ENCODE measurements at regions not wholly inside any gene's neighbourhood (a gene's known extent, or its start where the extent isn't known, plus 50 kb on each side); places are given as distances from the start of the nearest gene placed in this dataset.

- H3K9ac ChIP-seq (ENCODE audit: low read depth in 1 of 2, low read length in 2 of 2) = no peak overlapping the region
- TF ChIP-seq JUND (IDR thresholded peaks at IDR 0.05) (no peak), YY1 (IDR thresholded peaks at IDR 0.05) (no peak), NR2F2 (IDR thresholded peaks at IDR 0.05) (no peak), FOXA2 (IDR thresholded peaks at IDR 0.05) (no peak), TAF1 (conservative IDR thresholded peaks at IDR 0.05) (no peak), HNF4G (IDR thresholded peaks at IDR 0.05) (no peak)
- TF ChIP-seq, protein P1, sequence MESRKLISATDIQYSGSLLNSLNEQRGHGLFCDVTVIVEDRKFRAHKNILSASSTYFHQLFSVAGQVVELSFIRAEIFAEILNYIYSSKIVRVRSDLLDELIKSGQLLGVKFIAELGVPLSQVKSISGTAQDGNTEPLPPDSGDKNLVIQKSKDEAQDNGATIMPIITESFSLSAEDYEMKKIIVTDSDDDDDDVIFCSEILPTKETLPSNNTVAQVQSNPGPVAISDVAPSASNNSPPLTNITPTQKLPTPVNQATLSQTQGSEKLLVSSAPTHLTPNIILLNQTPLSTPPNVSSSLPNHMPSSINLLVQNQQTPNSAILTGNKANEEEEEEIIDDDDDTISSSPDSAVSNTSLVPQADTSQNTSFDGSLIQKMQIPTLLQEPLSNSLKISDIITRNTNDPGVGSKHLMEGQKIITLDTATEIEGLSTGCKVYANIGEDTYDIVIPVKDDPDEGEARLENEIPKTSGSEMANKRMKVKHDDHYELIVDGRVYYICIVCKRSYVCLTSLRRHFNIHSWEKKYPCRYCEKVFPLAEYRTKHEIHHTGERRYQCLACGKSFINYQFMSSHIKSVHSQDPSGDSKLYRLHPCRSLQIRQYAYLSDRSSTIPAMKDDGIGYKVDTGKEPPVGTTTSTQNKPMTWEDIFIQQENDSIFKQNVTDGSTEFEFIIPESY (IDR thresholded peaks at IDR 0.05) = no peak
- no peak for DNase-seq (ENCODE audit: low spot score)
- no peaks in the 10 kb centered on the region for H3K4me1 ChIP-seq (ENCODE audit: control insufficient read depth in 4 of 4, insufficient read depth in 4 of 4, low read length in 3 of 4)
- H3K27me3 ChIP-seq (ENCODE audit: control insufficient read depth in 4 of 4, insufficient read depth in 4 of 4, low read length in 3 of 4) = no peaks in the 10 kb centered on the region
- no peaks in the 10 kb centered on the region for H3K9me3 ChIP-seq (ENCODE audit: control insufficient read depth in 4 of 4, low read length in 3 of 4)
- no peak overlapping the region for H3K27ac ChIP-seq (ENCODE audit: low read depth in 1 of 2, low read length in 2 of 2)
- WGBS = 76% methylated on average over 4 of the region's 4 CpGs
- no peak overlapping the region for H3K4me3 ChIP-seq (ENCODE audit: low read depth in 1 of 3, low read length in 3 of 3)
- H3K36me3 ChIP-seq (ENCODE audit: control insufficient read depth in 4 of 4, insufficient read depth in 3 of 4, low read depth in 1 of 4, low read length in 3 of 4) = no peaks in the 10 kb centered on the region
These were observed 810.6 kb upstream of the ADGRL4 start for GRCh38 chr1:79817031-79817560.

DNA sequence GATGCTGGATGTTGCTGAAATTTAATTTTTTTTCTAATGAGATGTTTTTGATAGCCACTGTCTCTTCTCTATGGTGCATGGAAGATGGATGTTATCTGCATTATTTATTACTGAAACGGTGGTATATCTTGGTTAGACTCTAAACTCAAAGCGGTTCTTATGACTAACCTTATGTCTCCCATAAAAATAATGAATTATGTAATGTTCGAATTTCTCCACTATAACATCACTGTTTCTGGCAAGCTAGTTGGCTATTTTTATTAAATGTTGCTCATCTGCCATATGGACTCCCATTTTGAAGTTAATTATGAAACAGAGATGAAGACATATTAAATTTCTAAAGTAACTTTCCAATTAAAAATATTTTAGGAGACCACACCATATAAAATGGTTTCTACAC is 808.6 kb upstream of the ADGRL4 start:
- TF ChIP-seq SP1 (IDR thresholded peaks at IDR 0.05) (no peak), HNF4A (conservative IDR thresholded peaks at IDR 0.05) (no peak)
- Histone ChIP-seq H3K36me3 (ENCODE audit: control insufficient read depth in 4 of 4, insufficient read depth in 3 of 4, low read depth in 1 of 4, low read length in 3 of 4) (no peaks in the 10 kb centered on the region), H3K9ac (ENCODE audit: low read depth in 1 of 2, low read length in 2 of 2) (no peak overlapping the region), H3K4me1 (ENCODE audit: control insufficient read depth in 4 of 4, insufficient read depth in 4 of 4, low read length in 3 of 4) (no peaks in the 10 kb centered on the region), H3K27me3 (ENCODE audit: control insufficient read depth in 4 of 4, insufficient read depth in 4 of 4, low read length in 3 of 4) (no peaks in the 10 kb centered on the region), H3K27ac (ENCODE audit: low read depth in 1 of 2, low read length in 2 of 2) (no peak overlapping the region), H3K4me3 (ENCODE audit: low read depth in 1 of 3, low read length in 3 of 3) (no peak overlapping the region), H3K9me3 (ENCODE audit: control insufficient read depth in 4 of 4, low read length in 3 of 4) (no peaks in the 10 kb centered on the region)
- DNase-seq (ENCODE audit: low spot score) = no peak
- 79% methylated on average over 3 of the region's 3 CpGs for WGBS

GRCh38 chr1:79811173-79811572 is 804.6 kb upstream of the ADGRL4 start:
- H3K9me3 ChIP-seq (ENCODE audit: control insufficient read depth in 4 of 4, low read length in 3 of 4) = peaks cover 0 to 4% (median 0%) of the 10 kb centered on the region in 4 donors
- 74% methylated on average over 3 of the region's 3 CpGs for WGBS
- DNase-seq (ENCODE audit: low spot score) = no peak
- H3K27ac ChIP-seq (ENCODE audit: low read depth in 1 of 2, low read length in 2 of 2) = no peak overlapping the region
- no peaks in the 10 kb centered on the region for H3K27me3 ChIP-seq (ENCODE audit: control insufficient read depth in 4 of 4, insufficient read depth in 4 of 4, low read length in 3 of 4)
- H3K9ac ChIP-seq (ENCODE audit: low read depth in 1 of 2, low read length in 2 of 2) = no peak overlapping the region
- H3K36me3 ChIP-seq (ENCODE audit: control insufficient read depth in 4 of 4, insufficient read depth in 3 of 4, low read depth in 1 of 4, low read length in 3 of 4) = no peaks in the 10 kb centered on the region
- TF ChIP-seq CTCF (IDR thresholded peaks at IDR 0.05; ENCODE audit: low read depth, low read length, missing input control) (no peak), JUND (IDR thresholded peaks at IDR 0.05) (no peak), ATF3 (IDR thresholded peaks at IDR 0.05) (no peak), EGR1 (IDR thresholded peaks at IDR 0.05; ENCODE audit: low read depth in 2 of 2) (no peak), YY1 (IDR thresholded peaks at IDR 0.05) (no peak), RXRA (IDR thresholded peaks at IDR 0.05) (no peak), FOXA2 (IDR thresholded peaks at IDR 0.05) (no peak), TAF1 (conservative IDR thresholded peaks at IDR 0.05) (no peak), RAD21 (IDR thresholded peaks at IDR 0.05) (no peak), SP1 (IDR thresholded peaks at IDR 0.05) (no peak), FOXA1 (IDR thresholded peaks at IDR 0.05) (no peak), HNF4G (IDR thresholded peaks at IDR 0.05) (no peak), HNF4A (conservative IDR thresholded peaks at IDR 0.05) (no peak), NR2F2 (IDR thresholded peaks at IDR 0.05) (no peak), GABPA (IDR thresholded peaks at IDR 0.05 in 1 of 2, conservative IDR thresholded peaks at IDR 0.05 in 1 of 2) (no peak)
- TF ChIP-seq, protein P1 (IDR thresholded peaks at IDR 0.05) = no peak
- TF ChIP-seq, protein P2, sequence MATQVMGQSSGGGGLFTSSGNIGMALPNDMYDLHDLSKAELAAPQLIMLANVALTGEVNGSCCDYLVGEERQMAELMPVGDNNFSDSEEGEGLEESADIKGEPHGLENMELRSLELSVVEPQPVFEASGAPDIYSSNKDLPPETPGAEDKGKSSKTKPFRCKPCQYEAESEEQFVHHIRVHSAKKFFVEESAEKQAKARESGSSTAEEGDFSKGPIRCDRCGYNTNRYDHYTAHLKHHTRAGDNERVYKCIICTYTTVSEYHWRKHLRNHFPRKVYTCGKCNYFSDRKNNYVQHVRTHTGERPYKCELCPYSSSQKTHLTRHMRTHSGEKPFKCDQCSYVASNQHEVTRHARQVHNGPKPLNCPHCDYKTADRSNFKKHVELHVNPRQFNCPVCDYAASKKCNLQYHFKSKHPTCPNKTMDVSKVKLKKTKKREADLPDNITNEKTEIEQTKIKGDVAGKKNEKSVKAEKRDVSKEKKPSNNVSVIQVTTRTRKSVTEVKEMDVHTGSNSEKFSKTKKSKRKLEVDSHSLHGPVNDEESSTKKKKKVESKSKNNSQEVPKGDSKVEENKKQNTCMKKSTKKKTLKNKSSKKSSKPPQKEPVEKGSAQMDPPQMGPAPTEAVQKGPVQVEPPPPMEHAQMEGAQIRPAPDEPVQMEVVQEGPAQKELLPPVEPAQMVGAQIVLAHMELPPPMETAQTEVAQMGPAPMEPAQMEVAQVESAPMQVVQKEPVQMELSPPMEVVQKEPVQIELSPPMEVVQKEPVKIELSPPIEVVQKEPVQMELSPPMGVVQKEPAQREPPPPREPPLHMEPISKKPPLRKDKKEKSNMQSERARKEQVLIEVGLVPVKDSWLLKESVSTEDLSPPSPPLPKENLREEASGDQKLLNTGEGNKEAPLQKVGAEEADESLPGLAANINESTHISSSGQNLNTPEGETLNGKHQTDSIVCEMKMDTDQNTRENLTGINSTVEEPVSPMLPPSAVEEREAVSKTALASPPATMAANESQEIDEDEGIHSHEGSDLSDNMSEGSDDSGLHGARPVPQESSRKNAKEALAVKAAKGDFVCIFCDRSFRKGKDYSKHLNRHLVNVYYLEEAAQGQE (IDR thresholded peaks at IDR 0.05) = no peak
- TF ChIP-seq, protein P3, sequence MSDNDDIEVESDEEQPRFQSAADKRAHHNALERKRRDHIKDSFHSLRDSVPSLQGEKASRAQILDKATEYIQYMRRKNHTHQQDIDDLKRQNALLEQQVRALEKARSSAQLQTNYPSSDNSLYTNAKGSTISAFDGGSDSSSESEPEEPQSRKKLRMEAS (IDR thresholded peaks at IDR 0.05) = no peak
- H3K4me3 ChIP-seq (ENCODE audit: low read depth in 1 of 3, low read length in 3 of 3) = no peak overlapping the region
- H3K4me1 ChIP-seq (ENCODE audit: control insufficient read depth in 4 of 4, insufficient read depth in 4 of 4, low read length in 3 of 4) = no peaks in the 10 kb centered on the region

Data from liver (tissue), 8 donors.